C4-2B (cell line): ENCODE measurements at regions not wholly inside any gene's neighbourhood (a gene's known extent, or its start where the extent isn't known, plus 50 kb on each side); places are given as distances from the start of the nearest gene placed in this dataset.

Source experiments
- H3K27ac ChIP-seq: fragments of 450-650 bp; 2 replicates; pipeline ENCODE4 v1.5.1; 2017
- CTCF ChIP-seq: fragments of 450-650 bp; conservative IDR thresholded peaks from 2 replicates; pipeline ENCODE4 v1.5.1; 2017; ENCODE audit warnings: mild to moderate bottlenecking
- ZFX ChIP-seq: fragments of 450-650 bp; IDR thresholded peaks from 2 replicates; pipeline ENCODE4 v1.6.1; 2017

GRCh38 chr18:27413495-27414401, 228.6 kb upstream of the CHST9 start:
- no peak overlapping the region for H3K27ac ChIP-seq
- TF ChIP-seq ZFX (no peak), CTCF (no peak)

- no peak overlapping the region for H3K27ac ChIP-seq
- TF ChIP-seq CTCF (no peak), ZFX (no peak)
These were observed 227.4 kb upstream of the CHST9 start for GRCh38 chr18:27412556-27412955.

- TF ChIP-seq ZFX = no peak
- TF ChIP-seq CTCF = no peak
- H3K27ac ChIP-seq = no peak overlapping the region
These were observed 226.8 kb upstream of the CHST9 start for GRCh38 chr18:27411911-27412310.

- H3K27ac ChIP-seq = no peak overlapping the region
- no peak for TF ChIP-seq CTCF
- no peak for TF ChIP-seq ZFX
These were observed 225.9 kb upstream of the CHST9 start for GRCh38 chr18:27411013-27411412.

GRCh38 chr18:27404855-27405254, 219.7 kb upstream of the CHST9 start:
- H3K27ac ChIP-seq = no peak overlapping the region
- TF ChIP-seq CTCF (no peak), ZFX (no peak)

- H3K27ac ChIP-seq = no peak overlapping the region
- no peak for TF ChIP-seq ZFX
- peak; percentile 32 for TF ChIP-seq CTCF
These were observed 214.9 kb upstream of the CHST9 start for GRCh38 chr18:27400001-27400400.

- TF ChIP-seq ZFX (no peak), CTCF (no peak)
- H3K27ac ChIP-seq = no peak overlapping the region
These were observed 210.6 kb upstream of the CHST9 start for GRCh38 chr18:27395752-27396151.
